A172 (cell line): ENCODE measurements at regions not wholly inside any gene's neighbourhood (a gene's known extent, or its start where the extent isn't known, plus 50 kb on each side); places are given as distances from the start of the nearest gene placed in this dataset.

Experiments used
- DNase-seq: peaks from one replicate; pipeline ENCODE4 v3.0.0-alpha.2; 2015; ENCODE audit warnings: low spot score

GRCh38 chr3:150129166-150129565 lies 158.5 kb upstream of the PFN2 start:
- no peak for DNase-seq

GRCh38 chr3:150128126-150128525 lies 157.4 kb upstream of the PFN2 start:
- no peak for DNase-seq

GRCh38 chr3:150127011-150127490 lies 156.4 kb upstream of the PFN2 start:
- no peak for DNase-seq

- DNase-seq = no peak
Observed at GRCh38 chr3:150124142-150124541, 153.4 kb upstream of the PFN2 start.

- peak; percentile 36 for DNase-seq
Observed at GRCh38 chr3:150123249-150123648, 152.6 kb upstream of the PFN2 start.

GRCh38 chr3:150118219-150118618 lies 147.5 kb upstream of the PFN2 start:
- no peak for DNase-seq

- DNase-seq = no peak
Observed at GRCh38 chr3:150117076-150117475, 146.4 kb upstream of the PFN2 start.

- DNase-seq = no peak
Observed at GRCh38 chr3:150116196-150116595, 145.5 kb upstream of the PFN2 start.

- peak; percentile 48 for DNase-seq
Observed at GRCh38 chr3:150114873-150115540, 144.3 kb upstream of the PFN2 start.

- DNase-seq = no peak
Observed at GRCh38 chr3:150114273-150114672, 143.6 kb upstream of the PFN2 start.

GRCh38 chr3:150110097-150110496 lies 139.4 kb upstream of the PFN2 start:
- DNase-seq = no peak

GRCh38 chr3:150107429-150108175 lies 136.9 kb upstream of the PFN2 start:
- no peak for DNase-seq

- DNase-seq = peak; percentile 97
Observed at GRCh38 chr3:150106740-150107428, 136.2 kb upstream of the PFN2 start.

- DNase-seq = peak; percentile 75
Observed at GRCh38 chr3:150105886-150106612, 135.4 kb upstream of the PFN2 start.

- no peak for DNase-seq
Observed at GRCh38 chr3:150105025-150105424, 134.3 kb upstream of the PFN2 start.

- peak; percentile 38 for DNase-seq
Observed at GRCh38 chr3:150104564-150104963, 133.9 kb upstream of the PFN2 start.

GRCh38 chr3:150101016-150101415 lies 130.3 kb upstream of the PFN2 start:
- no peak for DNase-seq

GRCh38 chr3:150098621-150099020 lies 127.9 kb upstream of the PFN2 start:
- DNase-seq = no peak

GRCh38 chr3:150097588-150097890 lies 126.8 kb upstream of the PFN2 start:
- peak; percentile 72 for DNase-seq

GRCh38 chr3:150096700-150097587 lies 126.2 kb upstream of the PFN2 start:
- no peak for DNase-seq
